ENCODE measurements at regions not wholly inside any gene's neighbourhood (a gene's known extent, or its start where the extent isn't known, plus 50 kb on each side); places are given as distances from the start of the nearest gene placed in this dataset.

DNA sequence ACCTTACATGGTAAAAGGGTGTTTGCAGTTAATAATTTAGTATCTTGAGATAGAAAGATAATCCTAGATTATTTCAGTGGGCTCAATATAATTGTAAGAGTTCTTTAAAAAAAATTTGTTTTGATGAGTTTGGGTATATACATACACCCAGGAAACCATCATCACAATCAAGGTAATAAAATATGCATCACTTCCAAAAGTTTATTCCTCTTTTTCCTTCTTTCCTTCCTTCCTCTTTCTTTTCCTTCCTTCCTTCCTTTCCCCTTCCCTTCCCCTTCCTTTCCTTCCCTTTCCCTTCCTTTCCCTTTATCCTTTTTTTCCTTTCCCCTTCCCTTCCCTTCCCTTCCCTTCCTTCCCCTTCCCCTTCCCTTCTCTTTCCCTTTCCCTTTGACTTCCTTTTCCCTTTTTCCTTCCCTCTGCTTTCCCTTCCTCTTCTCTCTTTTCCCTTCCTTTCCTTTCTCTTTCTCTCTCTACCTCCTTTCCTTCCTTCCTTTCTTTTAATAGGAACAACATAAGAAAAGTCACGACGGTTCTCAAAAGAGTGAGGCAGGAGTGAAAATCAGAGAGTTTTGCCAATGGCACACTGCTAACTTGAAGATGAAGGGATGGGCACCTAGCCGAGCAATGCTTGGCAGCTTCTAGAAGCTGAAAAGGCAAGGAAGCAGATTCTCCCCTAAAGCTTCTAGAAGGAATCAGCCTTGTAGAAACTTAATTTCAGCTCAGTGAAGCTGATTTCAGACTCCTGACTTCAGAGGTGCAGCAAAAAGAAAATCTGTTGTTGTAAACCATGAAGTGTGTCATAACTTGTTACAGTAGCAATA, 2050.2 kb upstream of the AGA start:
- Histone ChIP-seq H3K9me3 (no peaks in the 10 kb centered on the region), H3K27me3 (no peaks in the 10 kb centered on the region), H3K4me1 (no peaks in the 10 kb centered on the region), H3K4me3 (no peak overlapping the region), H3K36me3 (ENCODE audit: low read depth, missing control alignments) (no peaks in the 10 kb centered on the region), H3K27ac (no peak overlapping the region)
- no peak for DNase-seq
- TF ChIP-seq POLR2A (IDR thresholded peaks at IDR 0.05), result no peak
- TF ChIP-seq, protein P1, sequence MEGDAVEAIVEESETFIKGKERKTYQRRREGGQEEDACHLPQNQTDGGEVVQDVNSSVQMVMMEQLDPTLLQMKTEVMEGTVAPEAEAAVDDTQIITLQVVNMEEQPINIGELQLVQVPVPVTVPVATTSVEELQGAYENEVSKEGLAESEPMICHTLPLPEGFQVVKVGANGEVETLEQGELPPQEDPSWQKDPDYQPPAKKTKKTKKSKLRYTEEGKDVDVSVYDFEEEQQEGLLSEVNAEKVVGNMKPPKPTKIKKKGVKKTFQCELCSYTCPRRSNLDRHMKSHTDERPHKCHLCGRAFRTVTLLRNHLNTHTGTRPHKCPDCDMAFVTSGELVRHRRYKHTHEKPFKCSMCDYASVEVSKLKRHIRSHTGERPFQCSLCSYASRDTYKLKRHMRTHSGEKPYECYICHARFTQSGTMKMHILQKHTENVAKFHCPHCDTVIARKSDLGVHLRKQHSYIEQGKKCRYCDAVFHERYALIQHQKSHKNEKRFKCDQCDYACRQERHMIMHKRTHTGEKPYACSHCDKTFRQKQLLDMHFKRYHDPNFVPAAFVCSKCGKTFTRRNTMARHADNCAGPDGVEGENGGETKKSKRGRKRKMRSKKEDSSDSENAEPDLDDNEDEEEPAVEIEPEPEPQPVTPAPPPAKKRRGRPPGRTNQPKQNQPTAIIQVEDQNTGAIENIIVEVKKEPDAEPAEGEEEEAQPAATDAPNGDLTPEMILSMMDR (IDR thresholded peaks at IDR 0.05), result no peak
- 85 to 90% methylated on average over 3 of the region's 3 CpGs for WGBS, 2 donors
- intact Hi-C loops (cut with DNase I; ENCODE audit: low total_unique reads), result no loop called here

DNA sequence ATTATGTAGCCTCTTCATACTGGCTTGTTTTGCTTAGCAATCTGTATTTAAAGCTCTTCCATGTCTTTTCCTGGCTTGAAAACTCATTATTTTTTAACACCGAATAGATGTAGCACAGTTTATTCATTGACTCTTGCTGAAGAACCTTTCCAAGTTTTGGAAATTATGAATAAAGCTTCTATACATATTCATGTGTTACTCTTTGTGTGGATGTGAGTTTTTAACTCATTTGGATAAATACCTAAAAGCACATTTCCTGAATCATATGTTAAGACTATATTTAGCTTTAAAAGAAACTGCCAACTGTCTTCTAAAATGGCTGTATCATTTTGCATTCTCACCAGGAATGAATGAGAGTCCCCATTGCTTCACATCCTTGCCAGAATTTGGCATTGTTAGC, 2061.7 kb upstream of the AGA start:
- no peaks in the 10 kb centered on the region for H3K9me3 ChIP-seq
- no peak overlapping the region for H3K4me3 ChIP-seq
- WGBS, 2 donors, result 98 to 100% methylated on average over 1 of the region's 1 CpG
- H3K27me3 ChIP-seq, result no peaks in the 10 kb centered on the region
- no peaks in the 10 kb centered on the region for H3K36me3 ChIP-seq (ENCODE audit: low read depth, missing control alignments)
- DNase-seq, result no peak
- no peak overlapping the region for H3K27ac ChIP-seq
- TF ChIP-seq POLR2A (IDR thresholded peaks at IDR 0.05), result no peak
- TF ChIP-seq, protein P1 (IDR thresholded peaks at IDR 0.05), result no peak
- no peaks in the 10 kb centered on the region for H3K4me1 ChIP-seq
- intact Hi-C loops (cut with DNase I; ENCODE audit: low total_unique reads), result no loop called here

DNA sequence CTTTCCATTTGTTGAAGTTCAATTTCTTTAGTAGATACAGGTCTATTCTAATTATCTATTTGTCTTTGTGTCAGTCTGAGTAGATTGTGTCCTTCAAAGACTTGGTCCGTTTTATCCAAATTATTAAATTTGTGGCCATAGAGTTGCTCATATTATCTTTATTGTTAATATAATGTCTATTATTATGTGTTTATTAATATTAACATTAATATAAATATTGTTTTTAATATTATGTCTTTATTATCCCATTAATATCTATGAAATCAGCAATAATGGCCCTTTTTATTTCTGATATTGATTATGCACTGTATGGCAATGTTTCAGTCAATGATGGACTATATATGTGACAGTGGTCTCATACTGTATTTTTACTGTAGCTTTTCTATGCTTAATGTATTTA, 2067.3 kb upstream of the AGA start:
- intact Hi-C loops (cut with DNase I; ENCODE audit: low total_unique reads), result no loop called here
- TF ChIP-seq, protein P1 (IDR thresholded peaks at IDR 0.05), result no peak
- no peak for TF ChIP-seq POLR2A (IDR thresholded peaks at IDR 0.05)
- no peaks in the 10 kb centered on the region for H3K4me1 ChIP-seq
- no peaks in the 10 kb centered on the region for H3K9me3 ChIP-seq
- no peak overlapping the region for H3K4me3 ChIP-seq
- no peaks in the 10 kb centered on the region for H3K27me3 ChIP-seq
- no peak for DNase-seq
- WGBS, 2 donors, result 83 to 92% methylated on average over 1 of the region's 1 CpG
- no peaks in the 10 kb centered on the region for H3K36me3 ChIP-seq (ENCODE audit: low read depth, missing control alignments)
- H3K27ac ChIP-seq, result no peak overlapping the region

DNA sequence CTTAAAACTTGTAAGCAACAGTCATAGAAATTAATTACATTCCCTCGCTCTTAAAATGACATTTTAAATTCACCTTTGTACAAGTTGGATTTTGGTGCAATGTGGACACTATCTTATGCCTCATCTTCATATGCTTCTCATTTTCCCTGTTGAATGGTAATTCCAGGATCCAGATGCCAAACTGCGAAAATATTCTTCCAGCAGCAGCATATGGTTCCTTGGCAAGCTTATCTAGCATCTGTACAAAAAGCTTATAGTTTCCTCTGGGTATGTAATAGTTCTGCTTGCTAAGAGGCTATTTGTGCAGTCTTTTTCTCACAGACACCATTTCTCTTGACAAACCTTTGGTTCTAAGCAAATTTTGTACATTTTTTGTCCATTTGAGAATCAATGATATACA, 2079.7 kb upstream of the AGA start:
- no peaks in the 10 kb centered on the region for H3K36me3 ChIP-seq (ENCODE audit: low read depth, missing control alignments)
- no peak overlapping the region for H3K27ac ChIP-seq
- no peak for DNase-seq
- no peak overlapping the region for H3K4me3 ChIP-seq
- no peaks in the 10 kb centered on the region for H3K4me1 ChIP-seq
- no peak for TF ChIP-seq POLR2A (IDR thresholded peaks at IDR 0.05)
- TF ChIP-seq, protein P1 (IDR thresholded peaks at IDR 0.05), result no peak
- 84 to 90% methylated on average over 2 of the region's 2 CpGs for WGBS, 2 donors
- no peaks in the 10 kb centered on the region for H3K9me3 ChIP-seq
- H3K27me3 ChIP-seq, result no peaks in the 10 kb centered on the region
- intact Hi-C loops (cut with DNase I; ENCODE audit: low total_unique reads), result no loop called here

DNA sequence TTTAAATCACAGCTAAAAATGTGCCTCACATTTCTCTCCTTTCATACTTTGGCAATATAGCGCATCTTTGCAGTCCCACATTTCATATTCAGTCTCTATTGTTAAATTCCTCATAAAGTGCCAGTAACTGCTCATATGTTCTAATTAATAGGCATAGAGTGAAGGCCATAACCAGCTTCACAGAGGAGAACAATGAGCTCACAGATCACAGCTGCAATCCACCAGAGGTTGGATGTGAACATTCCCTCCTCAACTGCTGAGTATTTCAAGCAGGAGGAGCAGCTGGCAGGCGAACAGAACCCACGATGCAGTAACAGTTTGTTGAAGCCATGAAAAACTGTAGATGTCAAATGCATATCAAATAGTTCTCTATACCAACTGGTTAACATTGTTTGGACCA, 2088.7 kb upstream of the AGA start:
- Histone ChIP-seq H3K9me3 (no peaks in the 10 kb centered on the region), H3K27me3 (no peaks in the 10 kb centered on the region), H3K4me3 (no peak overlapping the region), H3K27ac (no peak overlapping the region), H3K36me3 (ENCODE audit: low read depth, missing control alignments) (no peaks in the 10 kb centered on the region), H3K4me1 (no peaks in the 10 kb centered on the region)
- intact Hi-C loops (cut with DNase I; ENCODE audit: low total_unique reads), result no loop called here
- no peak for DNase-seq
- TF ChIP-seq POLR2A (IDR thresholded peaks at IDR 0.05), result no peak
- TF ChIP-seq, protein P1 (IDR thresholded peaks at IDR 0.05), result no peak
- 60 to 62% methylated on average over 3 of the region's 3 CpGs for WGBS, 2 donors
